HEK293 (cell line): ENCODE measurements at regions not wholly inside any gene's neighbourhood (a gene's known extent, or its start where the extent isn't known, plus 50 kb on each side); places are given as distances from the start of the nearest gene placed in this dataset.

Experiments
- CTCF ChIP-seq: fragments of 450-650 bp; formaldehyde crosslinking; IDR thresholded peaks from 2 replicates; pipeline ENCODE4 v1.5.1; 2016; ENCODE audit warnings: missing biosample characterization, missing genetic modification characterization
- REPIN1 ChIP-seq: fragments of 450-650 bp; formaldehyde crosslinking; IDR thresholded peaks from 2 replicates; pipeline ENCODE4 v1.5.1; 2017; ENCODE audit warnings: missing biosample characterization, missing genetic modification characterization, low read depth
- WT1 ChIP-seq: fragments of 450-650 bp; formaldehyde crosslinking; IDR thresholded peaks from 2 replicates; pipeline ENCODE4 v1.5.1; 2016; ENCODE audit warnings: missing biosample characterization, missing genetic modification characterization
- ZNF302 ChIP-seq: fragments of 450-650 bp; formaldehyde crosslinking; IDR thresholded peaks from 2 replicates; pipeline ENCODE4 v1.5.1; 2016; ENCODE audit warnings: missing biosample characterization, missing genetic modification characterization, low read depth
- ZNF830 ChIP-seq: fragments of 450-650 bp; IDR thresholded peaks from 2 replicates; pipeline ENCODE4 v1.5.0; 2018; ENCODE audit warnings: missing biosample characterization, missing genetic modification characterization, low read depth, mild to moderate bottlenecking, moderate library complexity
- TF ChIP-seq, protein P1 (sequence below): fragments of 450-650 bp; formaldehyde crosslinking; IDR thresholded peaks from 2 replicates; pipeline ENCODE4 v1.5.1; 2016; ENCODE audit warnings: missing biosample characterization, missing genetic modification characterization

DNA sequence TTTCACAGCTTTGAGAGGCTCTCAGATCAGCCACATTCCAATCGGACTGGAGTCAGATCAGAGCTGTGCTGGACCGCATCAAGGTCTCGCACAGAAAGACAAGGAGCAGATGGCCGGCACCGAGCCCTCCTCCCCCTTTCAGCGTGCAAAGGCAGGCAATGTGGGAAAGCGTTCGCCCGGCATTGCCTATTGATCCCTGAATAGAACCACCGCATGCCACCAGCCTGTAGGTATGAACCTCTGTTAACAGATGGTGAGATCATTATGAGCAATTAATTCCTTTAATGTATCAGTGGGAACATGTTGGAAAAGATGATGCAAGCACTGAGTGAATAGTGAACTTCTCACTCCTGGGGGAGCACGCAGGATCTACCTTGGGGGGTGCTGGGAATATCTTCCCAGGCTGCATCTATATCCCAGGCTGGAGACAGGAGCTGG is 117.5 kb upstream of the ID4 start:
- TF ChIP-seq, protein P1, sequence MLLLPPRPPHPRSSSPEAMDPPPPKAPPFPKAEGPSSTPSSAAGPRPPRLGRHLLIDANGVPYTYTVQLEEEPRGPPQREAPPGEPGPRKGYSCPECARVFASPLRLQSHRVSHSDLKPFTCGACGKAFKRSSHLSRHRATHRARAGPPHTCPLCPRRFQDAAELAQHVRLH (tag by site-specific recombination) = no peak
- no peak for TF ChIP-seq CTCF (tag by site-specific recombination)
- no peak for TF ChIP-seq REPIN1 (tag by site-specific recombination)
- TF ChIP-seq WT1 (tag by site-specific recombination) = no peak
- no peak for TF ChIP-seq ZNF830
- no peak for TF ChIP-seq ZNF302 (tag by site-specific recombination)
